Astrocyte (in vitro differentiated cells and primary cell): ENCODE measurements at regions not wholly inside any gene's neighbourhood (a gene's known extent, or its start where the extent isn't known, plus 50 kb on each side); places are given as distances from the start of the nearest gene placed in this dataset.

Experiments
- DNase-seq: peaks from one replicate; pipeline ENCODE4 v3.0.0-alpha.2; 2010; ENCODE audit warnings: low read depth
- FAIRE-seq: peaks from 2 replicates; lab custom pipeline; 2011; peaks lifted over from hg19 to GRCh38; lab: Jason Lieb, UNC
- H2AFZ ChIP-seq: 2 replicates; pipeline ENCODE4 v1.6.0; 2012; ENCODE audit warnings: low read depth, low read length, inconsistent platforms
- H3K27ac ChIP-seq: 2 replicates; pipeline ENCODE4 v1.5.1; 2011; ENCODE audit warnings: low read depth, low read length, inconsistent platforms
- H3K27me3 ChIP-seq: 2 replicates; pipeline ENCODE4 v1.6.0; 2011; ENCODE audit warnings: low read length, inconsistent platforms; ENCODE audit not compliant: insufficient read depth
- H3K36me3 ChIP-seq: 2 replicates; pipeline ENCODE4 v1.5.1; 2011; ENCODE audit warnings: low read length, inconsistent platforms; ENCODE audit not compliant: insufficient read depth
- H3K4me1 ChIP-seq: 2 replicates; pipeline ENCODE4 v1.5.1; 2011; ENCODE audit warnings: low read length, inconsistent platforms; ENCODE audit not compliant: insufficient read depth
- H3K4me2 ChIP-seq: 2 replicates; pipeline ENCODE4 v1.6.0; 2012; ENCODE audit warnings: low read length, inconsistent platforms
- H3K4me3 ChIP-seq: 2 replicates; pipeline ENCODE4 v1.5.1; 2011; ENCODE audit warnings: low read depth, mild to moderate bottlenecking, low read length, inconsistent platforms; ENCODE audit not compliant: insufficient read depth
- H3K79me2 ChIP-seq: 2 replicates; pipeline ENCODE4 v1.6.0; 2012; ENCODE audit warnings: mild to moderate bottlenecking, low read length, inconsistent platforms; ENCODE audit not compliant: insufficient read depth
- H3K9ac ChIP-seq: 2 replicates; pipeline ENCODE4 v1.6.0; 2012; ENCODE audit warnings: mild to moderate bottlenecking, low read length, inconsistent platforms
- H3K9me3 ChIP-seq: 2 replicates; pipeline ENCODE4 v1.5.1; 2012; ENCODE audit warnings: low read depth, mild to moderate bottlenecking, low read length, inconsistent platforms; ENCODE audit not compliant: insufficient read depth
- H4K20me1 ChIP-seq: 2 replicates; pipeline ENCODE4 v1.6.0; 2012; ENCODE audit warnings: low read length, inconsistent platforms; ENCODE audit not compliant: insufficient read depth
- H3K27ac Mint-ChIP-seq: one replicate; pipeline ENCODE4 v1.8.0; 2021; ENCODE audit warnings: mild to moderate bottlenecking, mixed read lengths; ENCODE audit not compliant: unreplicated experiment
- H3K27me3 Mint-ChIP-seq: one replicate; pipeline ENCODE4 v1.8.0; 2021; ENCODE audit warnings: low read depth, mixed read lengths; ENCODE audit not compliant: unreplicated experiment
- H3K36me3 Mint-ChIP-seq: one replicate; pipeline ENCODE4 v1.8.0; 2021; ENCODE audit warnings: low read depth, mixed read lengths; ENCODE audit not compliant: unreplicated experiment
- H3K4me1 Mint-ChIP-seq: one replicate; pipeline ENCODE4 v1.8.0; 2021; ENCODE audit warnings: low read depth, mixed read lengths; ENCODE audit not compliant: unreplicated experiment
- H3K4me3 Mint-ChIP-seq: one replicate; pipeline ENCODE4 v1.8.0; 2021; ENCODE audit warnings: mild to moderate bottlenecking, moderate library complexity, mixed read lengths; ENCODE audit not compliant: unreplicated experiment
- H3K9me3 Mint-ChIP-seq: one replicate; pipeline ENCODE4 v1.8.0; 2021; ENCODE audit warnings: mild to moderate bottlenecking, mixed read lengths; ENCODE audit not compliant: unreplicated experiment
- EZH2 ChIP-seq: IDR thresholded peaks from 2 replicates; pipeline ENCODE4 v1.6.1; 2012; ENCODE audit warnings: mild to moderate bottlenecking, low read length, inconsistent platforms; ENCODE audit not compliant: insufficient read depth
- TF ChIP-seq, protein P1 (sequence below): IDR thresholded peaks from 2 replicates; pipeline ENCODE4 v1.5.1; 2011; ENCODE audit warnings: low read depth, mild to moderate bottlenecking, inconsistent platforms, low read length, moderate library complexity; ENCODE audit not compliant: insufficient read depth

DNA sequence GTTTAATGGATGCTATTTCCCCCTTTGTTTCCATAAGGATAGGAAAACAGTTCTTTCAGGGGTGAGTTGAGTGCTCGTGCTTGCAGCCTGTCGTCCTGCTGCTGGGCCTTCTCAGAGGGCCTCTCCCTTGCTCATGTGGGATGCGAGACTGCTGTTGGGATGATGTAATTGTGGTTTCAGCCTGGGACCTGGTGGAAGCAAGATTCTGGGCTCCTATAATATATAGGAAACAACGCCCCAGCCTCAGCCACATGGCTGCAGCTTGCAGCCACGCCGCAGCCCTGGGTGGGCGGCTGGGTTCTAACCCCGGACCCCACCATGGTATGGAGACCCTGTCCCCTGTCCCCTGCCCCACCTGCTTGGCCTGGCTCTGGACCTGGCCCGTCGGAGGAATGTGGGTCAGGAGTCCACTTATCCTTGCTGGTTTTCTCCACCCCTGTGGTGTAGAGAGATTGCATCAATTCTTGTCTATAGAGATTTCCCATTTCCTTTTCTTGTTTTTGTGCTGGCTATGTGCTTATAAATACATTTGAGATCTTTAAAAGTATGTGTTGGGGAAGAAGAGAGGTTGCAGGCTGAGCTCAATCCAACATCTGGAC is 357.8 kb downstream of the SIPA1L2 start:
- no peaks in the 10 kb centered on the region for H3K9me3 ChIP-seq
- H3K4me3 ChIP-seq: no peak overlapping the region
- TF ChIP-seq, protein P1, sequence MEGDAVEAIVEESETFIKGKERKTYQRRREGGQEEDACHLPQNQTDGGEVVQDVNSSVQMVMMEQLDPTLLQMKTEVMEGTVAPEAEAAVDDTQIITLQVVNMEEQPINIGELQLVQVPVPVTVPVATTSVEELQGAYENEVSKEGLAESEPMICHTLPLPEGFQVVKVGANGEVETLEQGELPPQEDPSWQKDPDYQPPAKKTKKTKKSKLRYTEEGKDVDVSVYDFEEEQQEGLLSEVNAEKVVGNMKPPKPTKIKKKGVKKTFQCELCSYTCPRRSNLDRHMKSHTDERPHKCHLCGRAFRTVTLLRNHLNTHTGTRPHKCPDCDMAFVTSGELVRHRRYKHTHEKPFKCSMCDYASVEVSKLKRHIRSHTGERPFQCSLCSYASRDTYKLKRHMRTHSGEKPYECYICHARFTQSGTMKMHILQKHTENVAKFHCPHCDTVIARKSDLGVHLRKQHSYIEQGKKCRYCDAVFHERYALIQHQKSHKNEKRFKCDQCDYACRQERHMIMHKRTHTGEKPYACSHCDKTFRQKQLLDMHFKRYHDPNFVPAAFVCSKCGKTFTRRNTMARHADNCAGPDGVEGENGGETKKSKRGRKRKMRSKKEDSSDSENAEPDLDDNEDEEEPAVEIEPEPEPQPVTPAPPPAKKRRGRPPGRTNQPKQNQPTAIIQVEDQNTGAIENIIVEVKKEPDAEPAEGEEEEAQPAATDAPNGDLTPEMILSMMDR: no peak
- TF ChIP-seq EZH2: no peak
- no peaks in the 10 kb centered on the region for H4K20me1 ChIP-seq
- H3K4me1 Mint-ChIP-seq: peaks cover 14% of the 10 kb centered on the region
- H3K27ac Mint-ChIP-seq: peak overlapping the region; percentile 96
- peaks cover 3% of the 10 kb centered on the region for H3K9me3 Mint-ChIP-seq
- no peak overlapping the region for H3K27ac ChIP-seq
- FAIRE-seq (no peak), DNase-seq (peak; percentile 35)
- H3K9ac ChIP-seq: no peak overlapping the region
- H3K79me2 ChIP-seq: no peaks in the 10 kb centered on the region
- no peaks in the 10 kb centered on the region for H3K36me3 Mint-ChIP-seq
- H3K4me2 ChIP-seq: no peak overlapping the region
- H3K4me3 Mint-ChIP-seq: no peak overlapping the region
- H2AFZ ChIP-seq: no peak overlapping the region
- H3K4me1 ChIP-seq: no peaks in the 10 kb centered on the region
- peaks cover 11% of the 10 kb centered on the region for H3K27me3 Mint-ChIP-seq
- H3K36me3 ChIP-seq: no peaks in the 10 kb centered on the region
- H3K27me3 ChIP-seq: peaks cover 7% of the 10 kb centered on the region

DNA sequence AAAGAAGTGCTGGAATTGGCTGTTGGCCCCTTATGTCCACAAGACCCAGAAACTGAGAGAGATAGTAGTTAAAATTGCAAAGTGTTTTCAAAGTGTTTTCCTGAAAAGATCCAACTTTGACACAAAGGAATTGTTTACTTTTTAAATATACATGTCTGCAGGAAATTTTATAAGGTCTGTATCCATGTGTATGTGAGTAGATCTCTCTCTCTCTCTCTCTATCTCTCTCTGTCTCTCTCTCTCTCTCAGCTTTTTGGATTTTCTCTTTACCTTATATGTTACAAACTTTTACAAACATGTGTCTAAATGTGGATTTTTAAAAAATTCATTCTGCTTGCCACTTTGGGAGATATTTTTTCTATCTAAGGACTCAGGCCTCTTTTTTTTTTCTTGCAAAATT is 358.6 kb downstream of the SIPA1L2 start:
- H3K79me2 ChIP-seq: no peaks in the 10 kb centered on the region
- H3K9ac ChIP-seq: no peak overlapping the region
- Mint-ChIP-seq H3K27ac (peak overlapping the region; percentile 96), H3K4me3 (no peak overlapping the region), H3K36me3 (no peaks in the 10 kb centered on the region), H3K9me3 (no peaks in the 10 kb centered on the region), H3K27me3 (peaks cover 6% of the 10 kb centered on the region), H3K4me1 (peaks cover 14% of the 10 kb centered on the region)
- H2AFZ ChIP-seq: no peak overlapping the region
- H3K4me3 ChIP-seq: no peak overlapping the region
- H3K4me1 ChIP-seq: no peaks in the 10 kb centered on the region
- H3K36me3 ChIP-seq: no peaks in the 10 kb centered on the region
- DNase-seq (no peak), FAIRE-seq (no peak)
- no peak for TF ChIP-seq EZH2
- TF ChIP-seq, protein P1: no peak
- H3K27ac ChIP-seq: no peak overlapping the region
- peaks cover 7% of the 10 kb centered on the region for H3K27me3 ChIP-seq
- H4K20me1 ChIP-seq: no peaks in the 10 kb centered on the region
- H3K4me2 ChIP-seq: no peak overlapping the region
- no peaks in the 10 kb centered on the region for H3K9me3 ChIP-seq

DNA sequence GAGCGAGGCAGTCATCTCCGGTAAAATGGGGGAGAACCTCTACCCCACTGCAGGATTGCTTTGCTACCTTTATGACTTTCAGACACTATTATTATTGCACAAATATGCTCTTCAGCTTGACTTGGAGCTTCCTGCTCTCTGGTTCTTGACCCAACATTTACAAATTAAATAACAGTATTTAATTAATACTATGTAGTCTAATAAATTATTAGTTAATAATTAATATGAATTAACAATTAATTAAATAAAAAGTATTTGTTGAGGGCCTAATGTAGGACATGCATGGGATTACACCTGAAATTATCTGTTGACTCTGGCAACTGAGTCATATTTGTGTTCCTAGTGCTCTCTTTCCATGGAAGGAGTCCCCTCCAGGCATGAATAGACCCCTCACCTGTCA is 359.9 kb downstream of the SIPA1L2 start:
- Histone ChIP-seq H3K36me3 (no peaks in the 10 kb centered on the region), H3K79me2 (no peaks in the 10 kb centered on the region), H3K27ac (no peak overlapping the region), H4K20me1 (no peaks in the 10 kb centered on the region), H3K27me3 (peaks cover 8% of the 10 kb centered on the region), H3K9ac (no peak overlapping the region), H3K9me3 (no peaks in the 10 kb centered on the region), H3K4me3 (no peak overlapping the region), H3K4me1 (no peaks in the 10 kb centered on the region), H2AFZ (no peak overlapping the region), H3K4me2 (no peak overlapping the region)
- H3K9me3 Mint-ChIP-seq: no peaks in the 10 kb centered on the region
- FAIRE-seq: no peak
- peaks cover 14% of the 10 kb centered on the region for H3K4me1 Mint-ChIP-seq
- no peaks in the 10 kb centered on the region for H3K36me3 Mint-ChIP-seq
- DNase-seq: no peak
- H3K27ac Mint-ChIP-seq: no peak overlapping the region
- TF ChIP-seq, protein P1: no peak
- no peak for TF ChIP-seq EZH2
- peaks cover 11% of the 10 kb centered on the region for H3K27me3 Mint-ChIP-seq
- H3K4me3 Mint-ChIP-seq: no peak overlapping the region
